CD4-positive, alpha-beta T cell treated with Interleukin-1 beta for 1 hour (primary cell): ENCODE measurements at regions not wholly inside any gene's neighbourhood (a gene's known extent, or its start where the extent isn't known, plus 50 kb on each side); places are given as distances from the start of the nearest gene placed in this dataset.
"Not testable (repeated sequence)": the region's sequence is repeated elsewhere in the genome, so short reads cannot be mapped to it uniquely, and the experiment has no call there.

ENCODE experiments used
- DNase-seq, 2 donors: peaks; one replicate each; pipeline ENCODE4 v3.0.0-alpha.2; 2020 to 2022

DNA sequence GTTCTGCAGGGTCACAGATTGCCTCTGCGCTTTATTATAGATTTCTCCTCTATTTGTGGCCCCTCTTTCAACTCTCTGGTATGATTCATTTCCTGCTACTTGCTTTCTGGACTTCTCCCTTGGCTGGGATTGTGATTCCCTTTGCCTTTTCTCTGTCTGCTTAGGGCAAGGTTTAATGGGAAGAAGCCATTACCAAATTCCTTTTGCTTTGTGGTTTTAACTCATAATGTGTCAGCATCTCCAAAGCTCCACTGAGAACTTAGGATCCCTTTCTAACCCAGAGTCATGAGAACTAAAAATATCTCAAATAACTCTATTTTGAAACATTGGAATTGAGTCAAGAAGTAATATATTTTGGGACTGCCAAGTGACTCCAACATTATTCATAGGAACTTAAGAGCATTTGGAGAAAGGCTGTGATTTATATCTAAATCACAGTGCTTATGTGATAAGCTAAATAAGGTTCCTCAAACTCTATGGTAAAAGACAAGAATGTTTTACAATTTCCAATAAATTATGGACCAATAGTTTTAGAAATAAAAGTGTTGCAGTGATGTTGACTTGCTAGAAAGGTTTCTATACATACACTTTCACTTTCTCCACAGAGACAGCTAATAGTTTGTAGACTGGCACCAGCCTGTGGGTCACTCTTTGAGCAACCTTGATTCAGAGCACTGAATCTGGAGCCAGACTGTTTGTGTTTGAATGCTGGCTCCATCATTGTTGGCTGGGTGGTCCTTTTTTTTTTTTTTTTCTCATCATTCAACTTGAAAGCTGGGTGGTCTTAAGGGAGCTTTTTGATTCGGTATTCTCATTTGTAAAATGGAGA lies 93.9 kb downstream of the DACT1 start:
- no peak for DNase-seq

DNA sequence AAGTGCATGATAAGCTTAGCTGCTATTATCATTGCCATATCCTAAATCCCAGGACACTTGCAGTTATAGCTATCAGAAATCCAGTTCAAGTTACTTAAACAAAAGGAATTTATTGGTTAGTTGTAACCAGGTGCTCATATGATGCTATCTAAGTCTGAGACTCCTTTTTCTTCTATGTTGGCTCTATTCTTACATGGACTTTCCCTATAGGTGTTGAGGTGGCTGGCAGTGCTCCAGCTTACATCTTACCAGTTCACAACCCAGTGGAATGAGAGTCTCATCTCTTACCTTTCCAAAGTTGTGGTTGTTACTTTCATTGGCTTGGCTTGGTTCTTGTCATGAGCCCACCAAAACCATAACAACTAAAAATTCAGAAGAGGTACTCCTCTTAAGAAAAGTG lies 94.6 kb downstream of the DACT1 start:
- DNase-seq, result no peak

DNA sequence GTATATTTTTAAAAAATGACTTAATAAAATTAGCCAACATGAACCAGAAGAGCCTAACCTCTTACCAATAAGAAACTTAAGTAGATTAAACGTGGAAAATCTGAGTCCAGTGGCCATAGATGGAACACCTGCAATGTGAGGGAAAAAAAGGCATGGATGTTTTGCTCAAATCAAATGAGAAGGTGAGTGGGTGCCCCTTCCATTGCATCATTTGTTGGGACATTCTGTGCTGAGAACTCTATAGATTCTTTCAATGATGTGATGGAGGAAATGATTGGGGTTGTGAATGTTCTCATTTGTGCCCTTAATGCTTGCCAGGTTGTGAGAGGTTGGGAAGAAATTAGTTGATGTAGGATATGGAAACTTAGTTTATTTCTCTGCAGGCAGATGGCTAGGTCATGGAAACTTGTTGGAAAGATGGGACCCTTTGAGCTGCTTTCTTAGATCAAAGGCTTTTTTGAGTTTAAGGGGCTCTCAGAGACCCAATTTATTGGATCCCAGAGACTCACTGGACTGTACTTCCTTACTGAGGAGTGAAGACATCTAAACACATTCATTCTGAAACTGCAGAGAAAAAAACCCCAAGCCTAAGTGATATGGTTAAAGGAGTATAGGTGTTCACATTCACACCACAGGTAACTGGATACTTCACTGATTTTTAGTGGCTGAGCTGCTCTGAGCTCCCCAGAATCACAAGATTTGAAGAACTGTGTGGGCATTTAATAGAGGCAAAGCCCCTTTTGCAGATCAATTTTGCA lies 95.9 kb downstream of the DACT1 start:
- DNase-seq, result no peak

DNA sequence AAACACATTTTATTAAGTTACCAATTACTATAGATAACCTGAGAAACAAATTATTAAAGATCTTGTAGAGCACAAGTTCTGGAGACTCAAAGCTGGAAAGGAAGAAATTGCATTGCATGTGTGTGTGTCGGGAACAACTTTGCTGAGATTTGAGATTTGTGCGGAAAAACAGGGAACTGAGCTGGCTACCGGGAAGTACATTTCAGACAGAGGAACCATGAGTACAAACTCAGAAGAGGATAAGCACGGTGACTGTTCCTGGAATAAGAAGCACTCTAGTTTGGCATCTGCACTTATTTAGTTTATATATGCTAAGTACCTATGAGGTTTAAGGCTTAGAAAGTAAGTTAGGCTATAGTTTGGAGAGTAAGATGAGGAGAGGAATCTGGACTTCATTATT lies 97.8 kb downstream of the DACT1 start:
- no peak for DNase-seq

DNA sequence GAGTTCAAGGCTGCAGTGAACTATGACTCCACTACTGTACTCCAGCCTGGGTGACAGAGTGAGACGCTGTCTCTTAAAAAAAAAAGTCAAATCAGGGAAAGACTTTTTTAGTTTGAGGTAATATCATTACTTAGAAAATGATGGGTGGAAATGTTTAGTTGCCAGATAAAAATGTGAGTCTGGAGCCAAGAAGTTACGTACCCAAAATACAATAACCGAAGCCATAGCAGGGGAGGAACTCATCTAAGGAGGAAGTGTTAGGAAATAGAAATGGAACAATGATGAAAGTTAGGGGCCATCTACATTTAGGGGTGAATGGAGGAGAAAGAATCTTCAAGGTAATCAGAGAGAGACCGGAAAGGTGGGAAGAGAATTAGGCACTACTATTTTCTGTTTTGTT lies 98.8 kb downstream of the DACT1 start:
- no peak for DNase-seq

DNA sequence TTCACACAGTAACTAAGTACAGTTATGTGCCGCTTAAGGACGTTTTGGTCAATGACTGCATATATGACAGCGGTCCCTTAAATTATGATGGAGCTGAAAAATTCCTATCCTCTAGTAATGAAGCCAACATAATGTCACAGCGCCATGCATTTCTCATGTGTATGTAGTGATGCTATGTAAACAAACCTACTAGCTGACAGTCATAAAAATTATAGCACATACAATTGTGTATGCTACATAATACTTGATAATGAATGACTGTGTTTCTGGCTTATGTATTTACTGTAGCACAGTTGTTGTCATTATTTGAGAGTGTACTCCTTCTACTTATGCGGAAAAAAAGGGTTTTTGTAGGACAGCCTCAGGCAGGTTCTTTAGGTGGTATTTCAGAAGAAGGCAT lies 99.7 kb downstream of the DACT1 start:
- no peak for DNase-seq

DNA sequence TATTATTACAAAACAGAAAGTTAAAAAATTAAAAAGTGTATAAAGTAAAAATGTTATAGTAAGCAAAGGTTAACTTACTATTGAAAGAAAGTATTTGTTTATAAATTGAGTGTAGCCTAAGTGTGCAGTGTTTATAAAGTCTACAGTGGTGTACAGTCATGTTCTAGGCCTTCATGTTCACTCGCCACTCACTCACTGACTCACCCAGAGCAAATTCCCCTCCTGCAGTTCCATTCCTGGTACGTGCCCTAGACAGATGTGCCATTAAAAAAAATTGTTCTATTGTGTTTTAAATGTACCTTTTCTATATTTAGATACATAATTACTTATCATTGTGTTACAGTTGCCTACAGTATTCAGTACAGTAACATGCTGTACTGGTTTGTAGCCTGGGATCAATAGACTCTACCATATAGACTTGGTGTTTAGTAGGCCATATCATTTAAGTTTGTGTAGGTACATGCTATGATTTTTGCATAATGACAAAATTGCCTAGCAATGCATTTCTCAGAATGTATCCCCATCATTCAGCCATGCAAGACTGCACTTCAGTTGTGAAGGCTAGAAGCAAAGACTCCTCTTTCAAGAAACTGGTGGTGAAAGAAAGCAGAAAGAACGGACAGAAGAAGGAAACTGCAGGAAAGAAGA lies 100.6 kb downstream of the DACT1 start:
- DNase-seq, result no peak

DNA sequence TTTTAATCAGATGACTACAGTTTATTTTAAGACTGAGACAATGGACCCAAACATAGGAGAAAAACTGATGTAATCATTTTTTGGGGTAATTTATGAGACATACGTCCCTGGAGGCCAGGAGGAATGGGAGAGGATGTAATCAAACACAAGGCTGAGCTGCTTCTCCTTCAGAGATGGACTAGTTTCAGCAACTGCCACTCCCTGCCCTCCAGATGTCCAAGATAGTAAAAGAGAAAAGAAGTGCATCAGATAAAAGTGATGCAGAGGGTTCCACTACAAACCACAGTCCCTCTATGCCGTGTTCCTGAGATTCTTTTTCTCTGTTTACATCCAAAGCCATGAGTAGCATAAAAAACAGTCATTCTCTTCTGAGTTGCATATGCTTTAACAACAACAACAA lies 101.1 kb downstream of the DACT1 start:
- DNase-seq, result no peak

DNA sequence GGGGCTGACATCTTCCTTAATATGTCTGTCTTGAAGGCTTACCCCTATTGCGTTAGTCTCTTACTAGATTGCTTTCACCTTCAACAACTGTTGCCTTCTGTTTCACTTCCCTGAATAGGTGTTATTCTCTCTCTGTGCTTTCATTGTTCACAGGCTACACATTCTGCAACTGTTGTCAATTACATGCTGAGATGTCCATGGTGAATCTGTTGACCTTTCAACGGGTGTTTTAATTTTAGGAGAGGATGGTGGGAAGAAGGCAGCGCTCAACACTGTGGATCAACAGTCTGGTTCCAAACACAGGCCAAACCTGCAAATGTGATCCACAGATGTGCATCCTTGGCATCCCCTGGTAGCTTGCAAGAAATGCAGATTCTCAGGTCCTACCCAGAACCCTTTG lies 101.9 kb downstream of the DACT1 start:
- DNase-seq, result no peak

DNA sequence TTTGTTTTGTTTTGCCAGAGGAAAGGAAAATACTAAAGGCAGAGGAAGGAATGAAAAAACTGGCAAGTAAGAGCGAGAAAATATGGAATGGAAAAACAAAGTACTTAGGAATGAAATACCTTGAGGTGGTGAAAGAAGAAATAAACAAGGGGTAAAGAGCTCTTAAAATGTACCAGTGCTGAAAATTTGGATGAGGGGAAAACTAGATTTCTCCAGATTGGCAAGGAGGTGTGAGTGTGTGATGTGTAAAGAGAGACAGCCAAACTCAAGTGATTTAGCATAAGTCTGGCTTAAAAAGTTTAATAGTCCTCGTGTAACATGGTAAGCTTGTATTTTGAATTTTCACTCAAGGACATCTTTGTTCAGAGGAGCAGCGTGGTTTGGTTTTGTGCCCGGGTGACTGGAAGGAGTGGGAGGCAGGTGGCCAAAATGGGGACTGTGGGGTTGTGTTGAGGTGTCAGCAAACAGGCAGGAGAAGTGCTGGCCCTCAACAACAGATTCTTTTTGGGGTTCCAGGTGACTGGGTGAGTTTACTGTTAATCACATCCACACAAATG lies 102.7 kb downstream of the DACT1 start:
- no peak for DNase-seq

DNA sequence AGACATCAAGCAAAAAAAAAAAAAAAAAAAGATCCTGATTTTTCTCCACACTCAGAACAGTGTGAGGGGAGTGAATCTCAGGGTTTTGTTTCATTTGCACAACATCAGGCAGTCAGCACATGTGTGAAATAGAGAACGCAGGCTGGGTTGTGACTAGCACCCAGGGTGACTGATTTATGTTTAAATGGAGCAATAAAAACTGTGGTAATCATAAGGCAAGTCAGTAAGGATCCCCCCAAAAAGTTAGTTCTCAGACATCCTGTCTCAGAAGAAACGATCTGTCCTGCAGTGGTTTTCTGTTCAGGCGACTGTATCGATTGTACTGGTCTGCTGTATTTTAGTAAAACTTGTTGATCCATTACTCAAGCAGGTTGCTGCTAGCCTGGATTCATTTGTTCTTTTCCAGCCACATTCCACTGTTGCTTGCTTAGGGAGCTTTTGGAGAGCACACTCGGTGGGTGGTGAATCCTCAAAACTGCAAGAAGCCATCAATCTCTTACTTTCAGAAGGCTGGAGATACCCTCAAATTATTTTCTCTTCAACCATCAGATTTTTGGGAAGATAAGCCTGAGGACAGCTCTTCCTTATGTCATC lies 107.1 kb downstream of the DACT1 start:
- DNase-seq, result no peak

DNA sequence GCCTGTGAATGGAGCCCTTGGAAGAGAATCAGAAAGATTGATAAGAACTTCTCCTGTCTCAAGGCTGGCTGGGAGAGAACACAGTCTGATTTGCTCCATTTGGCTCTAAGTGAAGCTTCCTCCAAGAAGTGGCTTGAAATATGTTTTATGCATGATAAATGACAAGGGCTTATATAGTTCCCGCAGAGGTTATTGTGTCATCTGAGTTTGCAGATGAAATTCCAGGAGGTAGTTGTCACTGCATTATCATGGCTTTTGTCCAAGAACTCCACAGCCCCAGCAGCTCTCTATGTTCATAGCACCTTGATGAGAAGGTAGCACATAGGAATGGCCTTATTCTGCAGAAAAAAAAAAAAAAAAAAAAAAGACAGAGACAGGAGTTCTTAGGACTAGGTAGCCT lies 108.5 kb downstream of the DACT1 start:
- DNase-seq, result no peak

DNA sequence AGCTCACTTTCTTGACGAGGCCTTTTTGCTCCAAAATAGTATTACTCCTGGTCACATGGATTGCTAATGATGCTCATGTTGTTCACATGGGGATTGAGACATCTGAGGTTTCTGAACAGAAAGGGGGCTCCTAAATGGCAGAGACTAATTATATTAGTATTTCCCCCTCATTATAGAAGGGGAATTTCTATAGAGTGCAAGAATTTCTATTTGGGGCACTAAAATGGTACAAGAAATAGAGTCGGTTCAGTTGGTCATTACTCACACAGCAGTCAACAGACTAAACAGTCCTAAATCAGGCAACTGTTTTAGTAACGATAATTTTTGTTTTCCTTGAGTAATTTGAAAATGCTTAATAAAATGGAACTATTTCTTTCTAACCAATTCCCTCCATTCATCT lies 108.9 kb downstream of the DACT1 start:
- no peak for DNase-seq

DNA sequence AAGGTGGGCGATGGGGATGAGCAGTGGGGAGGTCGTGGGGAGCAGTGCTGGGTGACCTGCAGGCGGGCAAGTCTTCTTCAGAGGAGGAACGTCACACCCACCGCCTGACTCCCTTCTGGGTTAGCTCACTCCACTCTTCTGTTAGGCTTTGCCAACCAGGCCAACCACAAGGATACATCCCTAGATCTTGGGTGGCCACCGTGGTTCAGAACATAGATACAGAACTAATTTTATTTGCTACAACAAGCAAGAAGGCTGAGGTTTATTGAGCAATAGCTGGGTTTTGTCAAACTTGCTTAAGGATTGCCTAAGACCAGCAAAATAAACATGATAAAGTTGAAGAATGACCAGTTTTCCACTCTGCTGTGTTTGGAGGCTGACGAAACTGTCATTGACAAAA lies 109.4 kb downstream of the DACT1 start:
- peak in 1 of 2 donors; percentile 5 for DNase-seq

DNA sequence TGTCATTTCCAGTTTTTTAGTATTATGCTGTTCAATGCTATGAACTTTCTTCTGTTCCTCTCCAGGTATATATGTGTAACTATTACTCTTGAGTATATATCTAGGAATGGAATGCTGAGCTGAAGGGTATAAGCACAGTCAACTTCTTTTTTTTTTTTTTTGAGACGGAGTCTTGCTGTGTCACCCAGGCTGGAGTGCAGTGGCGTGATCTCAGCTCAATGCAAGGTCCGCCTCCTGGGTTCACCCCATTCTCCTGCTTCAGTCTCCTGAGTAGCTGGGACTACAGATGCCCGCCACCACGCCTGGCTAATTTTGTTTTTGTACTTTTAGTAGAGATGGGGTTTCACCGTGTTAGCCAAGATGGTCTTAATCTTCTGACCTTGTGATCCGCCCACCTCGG lies 110.5 kb downstream of the DACT1 start:
- not testable (repeated sequence) for DNase-seq

DNA sequence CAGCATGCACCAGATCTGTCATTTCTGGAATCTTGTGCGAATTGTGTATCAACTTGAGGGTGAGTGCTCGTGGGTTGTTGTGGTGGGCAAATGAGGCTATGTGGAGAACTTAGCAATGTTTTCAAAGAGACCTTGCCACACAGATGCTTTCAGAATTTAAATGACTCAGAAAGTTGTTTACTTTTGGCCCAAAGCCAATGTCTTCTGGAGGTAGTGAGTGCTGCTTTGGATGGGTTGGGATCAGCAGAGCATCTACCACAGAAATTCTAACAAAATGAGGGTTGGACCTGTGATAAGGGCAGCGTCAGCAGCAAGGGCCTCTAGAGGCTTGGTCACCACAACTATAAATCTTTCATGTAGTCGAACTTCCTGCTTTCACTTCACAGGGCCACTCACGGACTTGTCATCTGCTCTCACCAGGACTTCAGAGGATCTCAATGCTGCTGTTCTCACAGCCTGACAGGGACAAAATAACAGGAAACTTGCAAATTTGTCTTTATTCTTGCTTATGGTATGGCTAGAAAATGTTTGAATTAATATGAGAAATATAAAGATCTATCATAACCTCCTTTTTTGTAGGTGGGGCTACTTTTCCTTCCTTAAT lies 111.4 kb downstream of the DACT1 start:
- peak; percentile 7 to 34 for DNase-seq

DNA sequence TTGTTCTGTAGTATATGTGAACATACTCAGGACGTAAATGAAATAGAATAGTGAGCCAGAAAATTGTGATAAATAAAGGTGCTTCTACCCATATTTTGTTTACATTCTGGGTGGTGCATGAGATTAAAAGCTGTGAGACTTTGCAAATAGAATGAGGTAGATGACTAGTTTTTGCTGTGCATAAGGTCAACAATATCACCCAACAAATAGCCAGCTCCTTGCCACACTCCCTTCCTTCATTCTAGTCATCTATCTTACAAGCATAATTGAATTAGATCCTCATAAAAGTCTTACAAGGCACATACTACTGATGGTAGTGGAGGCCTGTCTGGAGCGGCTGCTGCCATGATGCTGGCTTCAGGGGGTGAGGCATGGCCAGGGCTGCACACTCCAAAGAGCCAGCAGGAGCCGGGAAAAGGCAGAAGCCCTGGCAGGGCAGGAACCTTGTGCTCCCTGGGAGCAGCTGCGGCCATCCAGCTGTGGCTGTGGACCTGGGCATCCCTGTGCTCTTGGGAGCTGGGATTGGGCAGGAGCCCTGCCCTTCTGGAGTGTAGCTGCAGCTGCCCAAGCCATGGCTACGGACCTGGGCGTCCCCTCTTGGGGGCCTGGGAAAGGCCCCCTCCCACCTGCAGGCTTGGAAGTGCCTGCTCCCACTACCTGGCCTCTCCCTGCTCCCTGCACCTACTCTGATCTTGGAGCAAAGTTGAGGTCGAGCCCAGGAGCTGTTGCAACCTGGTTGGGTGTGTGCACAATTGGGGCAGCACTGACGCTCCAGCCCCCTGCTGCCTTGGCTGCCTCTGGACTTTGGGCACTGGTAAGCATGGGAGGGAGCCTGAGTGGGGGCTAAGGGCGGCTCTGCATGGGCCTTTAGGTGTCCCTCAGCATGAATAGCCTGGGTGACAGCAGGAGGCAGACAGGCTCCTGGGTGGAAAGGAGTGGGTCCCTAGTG lies 112.8 kb downstream of the DACT1 start:
- no peak for DNase-seq

DNA sequence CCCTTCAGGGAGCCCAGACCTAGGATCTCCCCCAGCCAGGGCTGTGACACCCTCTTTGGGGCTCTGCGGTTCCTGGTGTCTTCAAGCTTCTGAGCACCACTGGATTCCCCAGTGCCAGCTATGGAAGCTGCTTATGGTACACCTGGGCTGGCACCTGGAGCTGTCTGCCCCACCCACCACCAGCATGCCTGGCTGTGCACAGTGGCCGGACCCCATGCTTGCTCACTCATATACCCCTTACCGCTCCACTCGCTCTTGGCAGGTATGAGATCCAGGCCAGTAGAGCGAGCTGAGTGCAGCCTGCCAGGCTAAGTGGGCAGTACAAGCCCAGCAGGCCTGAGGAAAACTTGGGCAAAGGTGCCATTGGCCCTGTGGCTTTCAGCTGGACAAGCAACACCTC lies 114.0 kb downstream of the DACT1 start:
- no peak for DNase-seq

DNA sequence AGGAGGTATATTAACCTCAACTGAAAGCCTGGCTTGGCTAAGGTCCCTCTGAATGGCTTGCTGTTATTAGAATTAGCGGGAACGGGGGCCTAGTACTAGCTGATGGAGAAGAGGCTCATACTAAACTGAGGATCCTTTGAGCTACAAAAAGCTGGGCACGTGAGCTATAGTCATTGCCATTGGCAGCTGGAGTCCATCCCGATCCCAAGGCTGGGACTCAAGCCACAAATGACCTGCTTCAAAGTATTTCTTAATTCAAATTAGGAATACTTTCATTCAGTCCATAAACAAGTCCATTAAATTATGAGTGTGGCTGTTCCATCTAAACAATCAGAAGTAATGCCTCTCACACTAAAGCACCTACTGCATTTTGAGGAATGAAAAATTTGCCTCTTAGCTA lies 114.5 kb downstream of the DACT1 start:
- no peak for DNase-seq

DNA sequence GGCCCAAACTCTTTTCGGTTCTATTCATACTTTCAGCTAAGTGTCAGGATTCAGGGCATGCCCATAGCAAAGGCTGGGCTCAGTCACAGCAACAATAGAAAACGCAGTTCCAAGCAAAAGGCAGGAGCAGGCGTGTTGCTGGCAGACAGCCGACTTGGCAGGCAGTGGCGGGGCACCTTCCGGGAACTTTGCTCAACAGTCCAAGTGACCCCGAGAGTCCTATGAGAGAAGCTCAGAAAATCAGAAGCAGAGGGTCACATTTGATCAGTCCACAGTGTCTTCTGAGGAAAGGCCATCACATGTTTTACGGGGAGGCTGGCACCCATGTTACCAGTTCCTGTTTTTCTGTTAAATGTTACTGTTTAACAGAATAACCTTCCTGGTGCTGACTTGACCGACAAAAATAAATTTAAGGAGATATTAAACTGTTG lies 115.0 kb downstream of the DACT1 start:
- peak in 1 of 2 donors; percentile 5 for DNase-seq
